ENCODE measurements at regions not wholly inside any gene's neighbourhood (a gene's known extent, or its start where the extent isn't known, plus 50 kb on each side); places are given as distances from the start of the nearest gene placed in this dataset.
"Not testable (repeated sequence)": the region's sequence is repeated elsewhere in the genome, so short reads cannot be mapped to it uniquely, and the experiment has no call there.

DNA sequence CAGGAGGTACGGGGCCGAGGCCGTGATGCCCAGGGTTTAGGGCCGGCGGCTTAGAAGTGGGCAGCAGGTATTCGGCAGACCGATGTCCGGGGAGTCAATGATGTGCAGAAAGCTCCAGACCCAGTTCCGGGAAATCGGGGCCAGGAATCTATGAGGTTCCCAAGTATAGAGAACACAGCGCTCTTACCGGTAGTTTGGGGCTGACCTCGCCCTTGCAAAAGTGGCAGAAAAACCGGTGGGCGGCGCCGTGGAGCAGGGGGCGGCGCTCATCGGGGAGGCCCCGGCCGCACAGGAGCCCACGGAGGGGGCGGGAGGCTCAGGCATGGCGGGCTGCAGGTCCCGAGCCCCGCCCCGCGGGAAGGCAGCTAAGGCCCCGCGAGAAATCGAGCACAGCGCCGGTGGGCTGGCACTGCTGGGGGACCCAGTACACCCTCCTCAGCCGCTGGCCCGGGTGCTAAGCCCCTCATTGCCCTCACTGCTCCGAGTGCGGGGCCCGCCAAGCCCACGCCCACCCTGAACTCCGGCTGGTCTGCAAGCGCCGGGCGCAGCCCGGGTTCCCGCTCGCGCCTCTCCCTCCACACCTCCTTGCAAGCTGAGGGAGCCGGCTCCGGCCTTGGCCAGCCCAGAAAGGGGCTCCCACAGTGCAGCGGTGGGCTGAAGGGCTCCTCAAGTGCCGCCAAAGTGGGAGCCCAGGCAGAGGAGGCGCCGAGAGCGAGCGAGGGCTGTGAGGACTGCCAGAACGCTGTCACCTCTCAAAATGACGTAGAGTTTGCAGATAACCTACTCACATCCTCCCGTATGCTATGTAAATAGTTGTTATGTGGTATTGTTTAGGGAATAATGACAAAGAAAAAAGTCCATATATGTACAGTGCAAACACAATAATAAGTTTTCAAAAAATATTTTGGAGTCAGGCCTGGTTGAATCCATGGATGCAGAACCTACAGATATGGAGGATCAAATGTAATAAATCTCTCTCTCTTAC is 80.6 kb upstream of the NBPF20 start:
- H3K27me3 ChIP-seq (ENCODE audit: insufficient read depth, poor library complexity, severe bottlenecking); H3K4me3 ChIP-seq (replicated peaks; ENCODE audit: insufficient read depth, low read length); DNase-seq (ENCODE audit: low read depth in 1 of 2, low spot score in 1 of 2); H3K27ac ChIP-seq (replicated peaks): not testable (repeated sequence)

- not testable (repeated sequence) for DNase-seq (ENCODE audit: low read depth in 1 of 2, low spot score in 1 of 2); H3K4me3 ChIP-seq (replicated peaks; ENCODE audit: insufficient read depth, low read length); H3K27me3 ChIP-seq (ENCODE audit: insufficient read depth, poor library complexity, severe bottlenecking); H3K27ac ChIP-seq (replicated peaks)
Observed at GRCh38 chr1:145504834-145505413, 79.5 kb upstream of the NBPF20 start.

- H3K4me3 ChIP-seq (replicated peaks; ENCODE audit: insufficient read depth, low read length); DNase-seq (ENCODE audit: low read depth in 1 of 2, low spot score in 1 of 2); H3K27ac ChIP-seq (replicated peaks); H3K27me3 ChIP-seq (ENCODE audit: insufficient read depth, poor library complexity, severe bottlenecking): not testable (repeated sequence)
Observed at GRCh38 chr1:145504310-145504709, 78.9 kb upstream of the NBPF20 start.

DNA sequence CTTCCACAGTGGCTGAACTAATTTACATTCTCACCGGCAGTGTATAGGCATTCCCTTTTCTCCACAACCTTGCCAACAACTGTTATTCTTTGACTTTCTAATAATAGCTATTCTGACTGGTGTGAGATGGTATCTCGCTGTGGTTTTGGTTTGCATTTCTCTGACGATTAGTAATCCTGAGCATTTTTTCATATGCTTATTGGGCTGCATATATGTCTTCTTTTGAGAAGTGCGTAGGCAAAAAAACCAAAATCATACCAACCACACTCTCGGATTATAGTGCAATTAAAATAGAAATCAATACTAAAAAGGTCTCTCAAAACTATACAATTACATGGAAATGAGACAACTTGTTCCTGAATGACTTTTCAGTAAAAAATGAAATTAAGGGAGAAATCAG is 74.8 kb upstream of the NBPF20 start:
- H3K4me3 ChIP-seq (replicated peaks; ENCODE audit: insufficient read depth, low read length); DNase-seq (ENCODE audit: low read depth in 1 of 2, low spot score in 1 of 2); H3K27me3 ChIP-seq (ENCODE audit: insufficient read depth, poor library complexity, severe bottlenecking); H3K27ac ChIP-seq (replicated peaks): not testable (repeated sequence)

- H3K27ac ChIP-seq (replicated peaks); H3K4me3 ChIP-seq (replicated peaks; ENCODE audit: insufficient read depth, low read length); DNase-seq (ENCODE audit: low read depth in 1 of 2, low spot score in 1 of 2); H3K27me3 ChIP-seq (ENCODE audit: insufficient read depth, poor library complexity, severe bottlenecking): not testable (repeated sequence)
Observed at GRCh38 chr1:145495077-145495871, 69.9 kb upstream of the NBPF20 start.

DNA sequence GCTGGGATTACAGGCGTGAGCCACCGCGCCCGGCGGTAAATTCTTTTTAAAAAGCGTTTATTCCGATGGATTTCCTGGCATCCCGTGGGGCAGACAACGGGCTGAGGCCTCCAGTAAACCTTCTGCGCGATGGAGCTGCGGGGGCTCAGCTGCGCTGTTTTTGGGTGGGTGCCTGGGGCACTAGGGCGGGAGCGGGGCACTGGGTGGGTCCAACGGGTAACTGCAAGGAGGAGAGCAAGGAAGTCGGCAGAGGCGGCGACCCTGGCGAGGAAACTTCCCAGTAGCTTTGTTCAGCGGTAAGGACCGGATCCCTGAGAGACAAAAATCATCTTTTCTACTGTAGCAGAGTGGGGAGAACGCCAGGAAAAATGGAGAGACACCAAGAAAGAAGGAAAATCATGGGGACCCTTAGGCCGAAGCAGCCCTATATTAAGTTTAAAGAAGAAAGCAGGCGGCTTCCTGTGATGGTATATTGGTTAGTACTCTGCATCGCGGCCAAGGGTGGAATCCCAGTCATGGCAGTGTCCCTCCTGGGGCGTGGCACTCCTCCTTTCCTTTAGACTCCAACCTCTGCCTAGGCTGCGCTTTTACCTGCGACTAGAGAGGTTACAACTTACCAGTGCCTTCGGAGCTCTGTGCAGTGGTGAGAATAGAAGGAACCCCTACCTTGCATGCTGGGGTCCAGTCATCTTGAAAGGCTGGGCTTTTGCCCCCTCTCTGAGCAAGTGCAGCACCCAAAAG is 63.0 kb upstream of the NBPF20 start:
- not testable (repeated sequence) for H3K27me3 ChIP-seq (ENCODE audit: insufficient read depth, poor library complexity, severe bottlenecking); DNase-seq (ENCODE audit: low read depth in 1 of 2, low spot score in 1 of 2); H3K27ac ChIP-seq (replicated peaks); H3K4me3 ChIP-seq (replicated peaks; ENCODE audit: insufficient read depth, low read length)

GRCh38 chr1:145487156-145487555 is 61.8 kb upstream of the NBPF20 start:
- not testable (repeated sequence) for DNase-seq (ENCODE audit: low read depth in 1 of 2, low spot score in 1 of 2); H3K27me3 ChIP-seq (ENCODE audit: insufficient read depth, poor library complexity, severe bottlenecking); H3K4me3 ChIP-seq (replicated peaks; ENCODE audit: insufficient read depth, low read length); H3K27ac ChIP-seq (replicated peaks)

DNA sequence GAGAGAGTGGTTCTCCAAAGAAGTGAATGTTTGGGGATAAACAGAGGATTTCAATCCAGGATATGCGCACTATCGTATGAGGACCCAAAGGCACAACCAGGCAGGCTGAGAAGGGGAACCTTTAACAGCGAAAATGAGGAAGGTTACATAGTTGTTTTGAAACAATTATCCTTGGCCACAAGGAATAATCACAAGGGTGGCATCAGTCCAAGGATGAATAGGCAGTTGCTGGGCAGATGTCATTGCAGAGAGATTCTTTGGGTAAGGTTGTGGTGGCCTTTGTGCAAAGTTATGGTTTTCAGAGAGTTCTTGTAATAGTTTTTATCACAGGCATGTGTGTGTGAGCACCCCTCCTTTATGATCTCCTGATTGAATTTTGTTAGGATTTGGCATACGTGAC is 58.9 kb upstream of the NBPF20 start:
- not testable (repeated sequence) for H3K27ac ChIP-seq (replicated peaks); H3K4me3 ChIP-seq (replicated peaks; ENCODE audit: insufficient read depth, low read length); H3K27me3 ChIP-seq (ENCODE audit: insufficient read depth, poor library complexity, severe bottlenecking)
- DNase-seq (ENCODE audit: low read depth in 1 of 2, low spot score in 1 of 2), result peak in 1 of 2 experiments; percentile 50

GRCh38 chr1:145482214-145482860 is 56.9 kb upstream of the NBPF20 start:
- H3K4me3 ChIP-seq (replicated peaks; ENCODE audit: insufficient read depth, low read length); DNase-seq (ENCODE audit: low read depth in 1 of 2, low spot score in 1 of 2); H3K27ac ChIP-seq (replicated peaks); H3K27me3 ChIP-seq (ENCODE audit: insufficient read depth, poor library complexity, severe bottlenecking): not testable (repeated sequence)

DNA sequence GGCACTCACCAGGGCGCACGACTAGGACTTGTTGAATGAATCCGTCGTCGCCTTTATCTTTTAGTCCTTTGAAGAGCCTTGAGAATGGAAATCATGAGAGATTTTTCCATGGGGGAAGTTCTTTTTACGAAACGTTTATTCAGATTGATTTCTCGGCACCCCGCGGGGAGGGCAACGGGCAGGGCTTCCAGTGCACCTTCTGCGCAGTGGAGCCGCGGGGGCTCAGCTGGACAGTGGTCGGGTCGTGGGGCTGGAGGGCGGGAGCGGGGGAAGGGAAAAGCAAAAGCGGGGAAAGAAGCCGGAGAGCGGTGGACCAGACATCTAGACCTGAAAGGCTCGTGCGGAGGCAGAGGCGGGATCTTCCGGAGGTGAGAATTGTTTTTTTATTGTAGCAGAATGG is 50.6 kb upstream of the NBPF20 start:
- not testable (repeated sequence) for DNase-seq (ENCODE audit: low read depth in 1 of 2, low spot score in 1 of 2); H3K27me3 ChIP-seq (ENCODE audit: insufficient read depth, poor library complexity, severe bottlenecking); H3K27ac ChIP-seq (replicated peaks); H3K4me3 ChIP-seq (replicated peaks; ENCODE audit: insufficient read depth, low read length)

- H3K4me3 ChIP-seq (replicated peaks; ENCODE audit: insufficient read depth, low read length); DNase-seq (ENCODE audit: low read depth in 1 of 2, low spot score in 1 of 2); H3K27me3 ChIP-seq (ENCODE audit: insufficient read depth, poor library complexity, severe bottlenecking); H3K27ac ChIP-seq (replicated peaks): not testable (repeated sequence)
Observed at GRCh38 chr1:145475369-145475915, 50.0 kb upstream of the NBPF20 start.

Measured in HL-60 (cell line).